ENCODE measurements at regions not wholly inside any gene's neighbourhood (a gene's known extent, or its start where the extent isn't known, plus 50 kb on each side); places are given as distances from the start of the nearest gene placed in this dataset.

- no peak for TF ChIP-seq CTCF (IDR thresholded peaks at IDR 0.05)
- H3K4me1 ChIP-seq = no peaks in the 10 kb centered on the region
- DNase-seq = peak in 3 of 4 donors; percentile 1 to 22 (median 8)
- H3K27me3 ChIP-seq = no peaks in the 10 kb centered on the region
- no peak overlapping the region for H3K4me3 ChIP-seq
- no peak for ATAC-seq
- H3K36me3 ChIP-seq = no peaks in the 10 kb centered on the region
- intact Hi-C loops (cut with DNase I) = no loop called here
- H3K9me3 ChIP-seq = no peaks in the 10 kb centered on the region
- no peak overlapping the region for H3K27ac ChIP-seq
Observed at GRCh38 chr3:82186017-82186416, 424.6 kb upstream of the GBE1 start.

- TF ChIP-seq CTCF (IDR thresholded peaks at IDR 0.05) = no peak
- Histone ChIP-seq H3K27me3 (no peaks in the 10 kb centered on the region), H3K9me3 (no peaks in the 10 kb centered on the region), H3K4me3 (no peak overlapping the region), H3K36me3 (no peaks in the 10 kb centered on the region), H3K4me1 (no peaks in the 10 kb centered on the region), H3K27ac (no peak overlapping the region)
- no peak for ATAC-seq
- intact Hi-C loops (cut with DNase I) = no loop called here
- no peak for DNase-seq
Observed at GRCh38 chr3:82179291-82179690, 417.8 kb upstream of the GBE1 start.

GRCh38 chr3:82178291-82178690, 416.8 kb upstream of the GBE1 start:
- Histone ChIP-seq H3K27me3 (no peaks in the 10 kb centered on the region), H3K4me3 (no peak overlapping the region), H3K27ac (no peak overlapping the region), H3K4me1 (no peaks in the 10 kb centered on the region), H3K9me3 (no peaks in the 10 kb centered on the region), H3K36me3 (no peaks in the 10 kb centered on the region)
- intact Hi-C loops (cut with DNase I) = no loop called here
- no peak for DNase-seq
- ATAC-seq = no peak
- no peak for TF ChIP-seq CTCF (IDR thresholded peaks at IDR 0.05)

GRCh38 chr3:82177774-82178173, 416.3 kb upstream of the GBE1 start:
- no peak for TF ChIP-seq CTCF (IDR thresholded peaks at IDR 0.05)
- Histone ChIP-seq H3K27ac (no peak overlapping the region), H3K9me3 (no peaks in the 10 kb centered on the region)

GRCh38 chr3:82165266-82165665, 403.8 kb upstream of the GBE1 start:
- Histone ChIP-seq H3K36me3 (no peaks in the 10 kb centered on the region), H3K4me1 (no peaks in the 10 kb centered on the region), H3K27me3 (no peaks in the 10 kb centered on the region), H3K27ac (no peak overlapping the region), H3K4me3 (no peak overlapping the region), H3K9me3 (no peaks in the 10 kb centered on the region)
- no peak for TF ChIP-seq CTCF (IDR thresholded peaks at IDR 0.05)
- no peak for ATAC-seq
- DNase-seq = no peak
- intact Hi-C loops (cut with DNase I) = no loop called here

More at GRCh38 chr3:82177774-82178173, 416.3 kb upstream of the GBE1 start:
- no peaks in the 10 kb centered on the region for H3K27me3 ChIP-seq
- no peak for ATAC-seq
- no peaks in the 10 kb centered on the region for H3K36me3 ChIP-seq
- H3K4me3 ChIP-seq = no peak overlapping the region
- intact Hi-C loops (cut with DNase I) = no loop called here
- DNase-seq = no peak
- H3K4me1 ChIP-seq = no peaks in the 10 kb centered on the region

Measured in left lung (tissue), 4 donors.